Heart right ventricle (tissue), 16 donors: ENCODE measurements at regions not wholly inside any gene's neighbourhood (a gene's known extent, or its start where the extent isn't known, plus 50 kb on each side); places are given as distances from the start of the nearest gene placed in this dataset.

Experiments
- ATAC-seq, 8 donors: fragments of 200-7000 bp; cut with Tn5 transposase; one replicate each; pipeline ENCODE4 v1.9.1; 2020; ENCODE audit warnings: mild to moderate bottlenecking in 8 of 8, moderate library complexity in 8 of 8, moderate number of reproducible peaks in 1 of 8
- DNase-seq, 2 donors: peaks; one replicate each; pipeline ENCODE4 v3.0.0-alpha.2; 2020
- H3K27ac ChIP-seq, 10 donors: fragments of 200-600 bp; sonication (generic) in 2 of 10; one replicate each; pipeline versions ENCODE4 v1.5.0 to v1.8.0; 2020 to 2022; ENCODE audit warnings: mild to moderate bottlenecking in 3 of 10
- H3K27me3 ChIP-seq, 7 donors: fragments of 200-600 bp; one replicate each; pipeline ENCODE4 v1.8.0; 2021 to 2022; ENCODE audit warnings: mild to moderate bottlenecking in 2 of 7
- H3K36me3 ChIP-seq, 9 donors: fragments of 200-600 bp; sonication (generic) in 1 of 9; one replicate each; pipeline versions ENCODE4 v1.5.0 to v1.8.0; 2020 to 2022; ENCODE audit warnings: mild to moderate bottlenecking in 2 of 9
- H3K4me1 ChIP-seq, 9 donors: fragments of 200-600 bp; sonication (generic) in 1 of 9; one replicate each; pipeline versions ENCODE4 v1.5.0 to v1.8.0; 2020 to 2022; ENCODE audit warnings: mild to moderate bottlenecking in 4 of 9
- H3K4me3 ChIP-seq, 10 donors: fragments of 200-600 bp; sonication (generic) in 2 of 10; one replicate each; pipeline versions ENCODE4 v1.5.0 to v1.8.0; 2020 to 2022; ENCODE audit warnings: mild to moderate bottlenecking in 7 of 10, moderate library complexity in 2 of 10
- H3K9me3 ChIP-seq, 11 donors: fragments of 200-600 bp in 10 of 11; sonication (generic) in 2 of 11; one replicate each; pipeline versions ENCODE4 v1.5.0 to v1.8.0; 2013 to 2022; ENCODE audit warnings: mild to moderate bottlenecking in 2 of 11, control low read depth in 1 of 11, moderate library complexity in 1 of 11
- WGBS, 2 donors: extraction: QIAGEN DNeasy Blood & Tissue Kit; methylation state at CpG; one replicate each; pipeline ENCODE4 v1.1.7; 2013; ENCODE audit warnings: inconsistent platforms in 1 of 2; 5-methylcytosine and 5-hydroxymethylcytosine counted together
- intact Hi-C, 10 donors: fragments of 100-400 bp; cut with DNase I; formaldehyde crosslinking; loops; one replicate each; pipeline versions ENCODE4 v1.11.1 to v1.14.2; 2022
- TF ChIP-seq, protein P1 (sequence below), 9 donors: fragments of 200-600 bp; sonication (generic) in 2 of 9; IDR thresholded peaks; one replicate each; pipeline versions ENCODE4 v1.5.0 to v1.8.0; 2021 to 2022; ENCODE audit warnings: antibody characterized with exemption in 9 of 9, mild to moderate bottlenecking in 5 of 9, moderate library complexity in 1 of 9
- donor health status: Arrhythmogenic right ventricular cardiomyopathy.
- donor health status: ischemic (EF 13 %, LVEDD 7.1; RV severe dilation, severe dysfunction).
- donor health status: healthy with polysubstance abuse.
- donor health status: DM: no; HTN: yes; CAD: no.
- donor health status: DM: no; HTN: no; CAD: no.
- donor health status: ischemic (EF 25% LVEDD 6.9; RV normal size, moderate dysfunction).
- donor health status: ischemic (EF 25% LVEDD 5.7; RV mildly dilated, moderate dysfunction).
- donor health status: healthy.
- donor health status: DM: yes; HTN: yes; CAD: no.
- donor health status: Ischemic cardiomyopathy.
- donor health status: ischemic (EF 35%, LVEDD 5.7; RV mildly dilated, moderate dysfunction).
- donor health status: nonischemic (EF 11% LVEDD 7.7; RV severe dilation, severe dysfunction).
- donor health status: DM: yes; HTN: yes; CAD: no.
- donor health status: PGD.
- donor health status: ischemic (EF 29% LVEDD 5.4; RV normal size, mild dysfunction).
- donor health status: nonischemic (EF 23%, LVEDD 6.1; RV moderate dilation, normal function).

DNA sequence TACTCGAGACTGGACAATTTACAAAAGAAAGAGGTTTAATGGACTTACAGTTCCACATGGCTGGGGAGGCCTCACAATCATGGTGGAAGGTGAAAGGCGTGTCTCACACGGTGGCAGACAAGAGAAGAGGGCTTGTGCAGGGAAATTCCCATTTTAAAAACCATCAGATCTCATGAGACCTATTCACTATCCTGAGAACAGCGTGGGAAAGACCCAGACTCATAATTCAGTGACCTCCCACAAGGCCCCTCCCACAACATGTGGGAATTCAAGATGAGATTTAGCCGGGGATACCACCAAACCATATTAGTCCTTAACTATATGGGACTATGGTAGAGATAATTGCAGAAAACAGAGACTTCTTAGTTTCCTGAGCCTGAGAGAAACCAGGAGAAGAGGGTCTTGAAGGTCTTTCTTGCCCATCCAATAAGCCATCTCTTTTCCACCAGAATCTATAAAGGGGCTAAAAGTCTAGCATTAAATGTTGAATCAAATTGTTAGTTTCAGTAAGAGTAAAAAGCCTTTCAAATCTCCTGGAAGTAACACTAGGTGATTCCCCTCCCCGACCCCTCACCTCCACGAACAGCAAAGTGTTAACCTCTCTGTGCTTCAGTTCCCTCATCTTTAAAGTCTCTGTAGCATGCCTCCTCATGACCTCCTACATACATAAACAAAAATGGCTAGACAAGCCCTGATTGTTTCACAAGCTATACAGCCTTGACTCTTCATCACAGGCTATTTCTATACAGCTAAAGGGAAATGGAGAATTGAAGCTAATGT is 259.1 kb downstream of the TMEM167A start:
- H3K4me3 ChIP-seq = no peak overlapping the region
- TF ChIP-seq, protein P1, sequence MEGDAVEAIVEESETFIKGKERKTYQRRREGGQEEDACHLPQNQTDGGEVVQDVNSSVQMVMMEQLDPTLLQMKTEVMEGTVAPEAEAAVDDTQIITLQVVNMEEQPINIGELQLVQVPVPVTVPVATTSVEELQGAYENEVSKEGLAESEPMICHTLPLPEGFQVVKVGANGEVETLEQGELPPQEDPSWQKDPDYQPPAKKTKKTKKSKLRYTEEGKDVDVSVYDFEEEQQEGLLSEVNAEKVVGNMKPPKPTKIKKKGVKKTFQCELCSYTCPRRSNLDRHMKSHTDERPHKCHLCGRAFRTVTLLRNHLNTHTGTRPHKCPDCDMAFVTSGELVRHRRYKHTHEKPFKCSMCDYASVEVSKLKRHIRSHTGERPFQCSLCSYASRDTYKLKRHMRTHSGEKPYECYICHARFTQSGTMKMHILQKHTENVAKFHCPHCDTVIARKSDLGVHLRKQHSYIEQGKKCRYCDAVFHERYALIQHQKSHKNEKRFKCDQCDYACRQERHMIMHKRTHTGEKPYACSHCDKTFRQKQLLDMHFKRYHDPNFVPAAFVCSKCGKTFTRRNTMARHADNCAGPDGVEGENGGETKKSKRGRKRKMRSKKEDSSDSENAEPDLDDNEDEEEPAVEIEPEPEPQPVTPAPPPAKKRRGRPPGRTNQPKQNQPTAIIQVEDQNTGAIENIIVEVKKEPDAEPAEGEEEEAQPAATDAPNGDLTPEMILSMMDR (IDR thresholded peaks at IDR 0.05) = no peak
- H3K27ac ChIP-seq = no peak overlapping the region
- no peaks in the 10 kb centered on the region for H3K27me3 ChIP-seq
- DNase-seq (no peak), ATAC-seq (no peak)
- WGBS, 2 donors = 90 to 92% methylated on average over 7 of the region's 7 CpGs
- intact Hi-C loops = no loop called here
- no peaks in the 10 kb centered on the region for H3K9me3 ChIP-seq
- no peaks in the 10 kb centered on the region for H3K36me3 ChIP-seq
- peaks cover 0 to 6% (median 0%) of the 10 kb centered on the region in 9 donors for H3K4me1 ChIP-seq

DNA sequence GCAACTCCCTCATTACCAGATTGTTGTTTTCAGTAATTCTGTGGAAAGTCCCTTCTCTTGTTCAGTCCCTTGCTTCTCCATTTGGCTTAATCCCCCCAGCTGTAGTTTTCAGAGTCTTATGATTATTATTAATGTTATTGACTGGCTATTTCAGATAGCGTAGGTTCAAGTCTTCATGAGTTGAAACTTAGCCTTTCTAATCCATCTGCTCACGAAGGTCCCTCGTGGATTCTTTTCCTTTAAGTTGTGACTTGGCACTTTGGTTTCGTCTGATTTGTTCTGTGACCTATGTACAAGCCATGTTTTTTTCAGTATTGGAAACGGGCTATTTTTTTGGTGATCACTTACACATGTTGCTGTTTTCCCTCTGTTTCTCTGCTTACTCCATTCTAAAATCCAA is 260.3 kb downstream of the TMEM167A start:
- intact Hi-C loops = no loop called here
- peaks cover 0 to 6% (median 0%) of the 10 kb centered on the region in 9 donors for H3K4me1 ChIP-seq
- no peaks in the 10 kb centered on the region for H3K36me3 ChIP-seq
- TF ChIP-seq, protein P1 (IDR thresholded peaks at IDR 0.05) = no peak
- no peaks in the 10 kb centered on the region for H3K27me3 ChIP-seq
- ATAC-seq (no peak), DNase-seq (no peak)
- no peaks in the 10 kb centered on the region for H3K9me3 ChIP-seq
- H3K27ac ChIP-seq = no peak overlapping the region
- no peak overlapping the region for H3K4me3 ChIP-seq
- WGBS, 2 donors = 86 to 90% methylated on average over 5 of the region's 5 CpGs

DNA sequence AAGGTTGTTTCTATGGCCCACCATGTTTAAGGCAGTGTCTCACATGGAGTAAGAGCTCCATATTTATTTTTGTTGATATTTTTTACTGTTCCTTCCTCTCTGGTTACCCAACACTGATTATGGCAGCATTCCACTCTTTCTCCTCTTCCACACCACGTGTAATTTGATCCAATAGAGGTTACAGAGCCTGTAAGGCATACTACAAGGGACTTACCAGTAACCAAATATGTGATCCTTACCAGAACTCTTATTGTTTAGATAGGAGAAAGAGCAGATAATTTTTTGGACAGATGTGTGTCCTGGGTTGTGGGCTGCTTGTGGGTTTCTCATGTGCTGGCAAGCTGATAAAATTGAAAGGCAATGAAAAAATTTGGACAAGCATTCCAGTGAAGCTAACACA is 261.3 kb downstream of the TMEM167A start:
- Histone ChIP-seq H3K4me3 (no peak overlapping the region), H3K27me3 (no peaks in the 10 kb centered on the region), H3K9me3 (no peaks in the 10 kb centered on the region), H3K36me3 (no peaks in the 10 kb centered on the region), H3K4me1 (peaks cover 0 to 1% (median 0%) of the 10 kb centered on the region in 9 donors), H3K27ac (no peak overlapping the region)
- TF ChIP-seq, protein P1 (IDR thresholded peaks at IDR 0.05) = no peak
- ATAC-seq = no peak
- DNase-seq = no peak
- WGBS, 2 donors = 48 to 53% methylated on average over 1 of the region's 1 CpG
- intact Hi-C loops = no loop called here

DNA sequence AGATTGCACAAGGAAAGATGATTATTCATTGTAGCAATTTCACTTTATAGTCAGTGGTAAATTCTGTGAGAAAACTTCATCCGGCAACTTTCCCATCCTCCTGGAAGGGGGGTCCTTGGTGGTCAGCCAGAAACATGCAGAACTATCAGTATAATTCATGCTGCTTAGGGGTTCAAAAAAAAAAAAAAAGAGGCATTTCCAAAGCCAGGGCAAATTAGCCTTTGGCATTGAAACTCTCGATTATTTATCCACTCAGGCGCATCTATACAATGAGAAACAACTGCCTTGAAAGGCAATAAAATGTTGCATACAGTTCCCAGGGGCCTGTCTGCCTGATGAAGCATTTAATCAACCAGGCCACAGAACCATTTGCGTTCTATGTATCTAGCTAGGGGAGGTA is 263.3 kb downstream of the TMEM167A start:
- ATAC-seq (no peak), DNase-seq (no peak)
- WGBS, 2 donors = 94 to 98% methylated on average over 4 of the region's 4 CpGs
- intact Hi-C loops = no loop called here
- Histone ChIP-seq H3K9me3 (no peaks in the 10 kb centered on the region), H3K27ac (no peak overlapping the region), H3K27me3 (no peaks in the 10 kb centered on the region), H3K4me1 (no peaks in the 10 kb centered on the region), H3K36me3 (no peaks in the 10 kb centered on the region), H3K4me3 (no peak overlapping the region)
- TF ChIP-seq, protein P1 (IDR thresholded peaks at IDR 0.05) = no peak
